ENCODE measurements at regions not wholly inside any gene's neighbourhood (a gene's known extent, or its start where the extent isn't known, plus 50 kb on each side); places are given as distances from the start of the nearest gene placed in this dataset.

GRCh38 chr5:66343370-66344071 lies 199.4 kb downstream of the SREK1 start:
- Mint-ChIP-seq H3K4me1 (no peaks in the 10 kb centered on the region), H3K4me3 (no peak overlapping the region), H3K9me3 (no peaks in the 10 kb centered on the region), H3K36me3 (ENCODE audit: low read depth) (no peaks in the 10 kb centered on the region), H3K27me3 (peaks cover 12% of the 10 kb centered on the region), H3K27ac (no peak overlapping the region)
- POLR2A ChIA-PET: no interaction called here
- CTCF ChIA-PET: interaction anchor here (1.2 kb wide), 2 partner anchors 15 to 37 kb away, joined by 3 to 5 read pairs; no protein-coding TSS in a partner anchor
- no peak for DNase-seq

GRCh38 chr5:66344544-66344943 lies 200.4 kb downstream of the SREK1 start:
- Mint-ChIP-seq H3K4me1 (no peaks in the 10 kb centered on the region), H3K27ac (no peak overlapping the region), H3K27me3 (peaks cover 14% of the 10 kb centered on the region), H3K4me3 (no peak overlapping the region), H3K36me3 (ENCODE audit: low read depth) (no peaks in the 10 kb centered on the region), H3K9me3 (no peaks in the 10 kb centered on the region)
- ChIA-PET POLR2A (no interaction called here), CTCF (interaction anchor here (0.6 to 1.2 kb wide), 4 partner anchors 13 to 50 kb away, joined by 3 to 5 read pairs (median 4); no protein-coding TSS in a partner anchor)
- DNase-seq: no peak

- ChIA-PET CTCF (interaction anchor here (0.6 kb wide), 2 partner anchors 13 to 49 kb away, joined by 3 to 4 read pairs; no protein-coding TSS in a partner anchor), POLR2A (no interaction called here)
- H3K27ac Mint-ChIP-seq: no peak overlapping the region
- no peak for DNase-seq
- H3K4me3 Mint-ChIP-seq: no peak overlapping the region
- H3K27me3 Mint-ChIP-seq: peaks cover 14% of the 10 kb centered on the region
- no peaks in the 10 kb centered on the region for H3K4me1 Mint-ChIP-seq
- H3K9me3 Mint-ChIP-seq: no peaks in the 10 kb centered on the region
- no peaks in the 10 kb centered on the region for H3K36me3 Mint-ChIP-seq (ENCODE audit: low read depth)
Observed at GRCh38 chr5:66345281-66345680, 201.2 kb downstream of the SREK1 start.

GRCh38 chr5:66346869-66347268 lies 202.8 kb downstream of the SREK1 start:
- ChIA-PET CTCF (no interaction called here), POLR2A (no interaction called here)
- no peaks in the 10 kb centered on the region for H3K9me3 Mint-ChIP-seq
- no peak overlapping the region for H3K4me3 Mint-ChIP-seq
- peaks cover 21% of the 10 kb centered on the region for H3K27me3 Mint-ChIP-seq
- no peak for DNase-seq
- H3K4me1 Mint-ChIP-seq: no peaks in the 10 kb centered on the region
- no peak overlapping the region for H3K27ac Mint-ChIP-seq
- H3K36me3 Mint-ChIP-seq (ENCODE audit: low read depth): no peaks in the 10 kb centered on the region

GRCh38 chr5:66348387-66349125 lies 204.5 kb downstream of the SREK1 start:
- H3K4me3 Mint-ChIP-seq: no peak overlapping the region
- POLR2A ChIA-PET: no interaction called here
- H3K27ac Mint-ChIP-seq: no peak overlapping the region
- no peaks in the 10 kb centered on the region for H3K4me1 Mint-ChIP-seq
- no peaks in the 10 kb centered on the region for H3K9me3 Mint-ChIP-seq
- peaks cover 21% of the 10 kb centered on the region for H3K27me3 Mint-ChIP-seq
- DNase-seq: no peak
- H3K36me3 Mint-ChIP-seq (ENCODE audit: low read depth): no peaks in the 10 kb centered on the region
- CTCF ChIA-PET: interaction anchor here (1.7 kb wide), 1 partner anchor 10 kb away, joined by 5 read pairs; no protein-coding TSS in a partner anchor

- H3K27me3 Mint-ChIP-seq: peaks cover 24% of the 10 kb centered on the region
- DNase-seq: no peak
- POLR2A ChIA-PET: no interaction called here
Observed at GRCh38 chr5:66351813-66352212, 207.7 kb downstream of the SREK1 start.

GRCh38 chr5:66353186-66353585 lies 209.1 kb downstream of the SREK1 start:
- Mint-ChIP-seq H3K9me3 (no peaks in the 10 kb centered on the region), H3K4me1 (no peaks in the 10 kb centered on the region), H3K27ac (no peak overlapping the region), H3K36me3 (ENCODE audit: low read depth) (no peaks in the 10 kb centered on the region), H3K27me3 (peaks cover 20% of the 10 kb centered on the region), H3K4me3 (no peak overlapping the region)
- CTCF ChIA-PET: no interaction called here
- DNase-seq: no peak
- POLR2A ChIA-PET: no interaction called here

More at GRCh38 chr5:66351813-66352212, 207.7 kb downstream of the SREK1 start:
- H3K4me3 Mint-ChIP-seq: no peak overlapping the region
- no peaks in the 10 kb centered on the region for H3K4me1 Mint-ChIP-seq
- CTCF ChIA-PET: no interaction called here
- no peaks in the 10 kb centered on the region for H3K36me3 Mint-ChIP-seq (ENCODE audit: low read depth)
- H3K27ac Mint-ChIP-seq: no peak overlapping the region
- H3K9me3 Mint-ChIP-seq: no peaks in the 10 kb centered on the region

- Mint-ChIP-seq H3K27me3 (peaks cover 12% of the 10 kb centered on the region), H3K4me1 (no peaks in the 10 kb centered on the region), H3K4me3 (no peak overlapping the region), H3K27ac (no peak overlapping the region), H3K36me3 (ENCODE audit: low read depth) (no peaks in the 10 kb centered on the region), H3K9me3 (no peaks in the 10 kb centered on the region)
- DNase-seq: no peak
- POLR2A ChIA-PET: no interaction called here
- CTCF ChIA-PET: interaction anchor here (0.6 kb wide), 1 partner anchor 62 kb away, joined by 3 read pairs; no protein-coding TSS in a partner anchor
Observed at GRCh38 chr5:66354422-66354821, 210.3 kb downstream of the SREK1 start.

GRCh38 chr5:66356011-66356565 lies 212.0 kb downstream of the SREK1 start:
- ChIA-PET POLR2A (no interaction called here), CTCF (interaction anchor here (1.0 kb wide), 1 partner anchor 20 kb away, joined by 3 read pairs; no protein-coding TSS in a partner anchor)
- Mint-ChIP-seq H3K4me3 (no peak overlapping the region), H3K9me3 (no peaks in the 10 kb centered on the region), H3K27ac (no peak overlapping the region), H3K36me3 (ENCODE audit: low read depth) (no peaks in the 10 kb centered on the region), H3K4me1 (no peaks in the 10 kb centered on the region), H3K27me3 (peaks cover 8% of the 10 kb centered on the region)
- DNase-seq: no peak

- Mint-ChIP-seq H3K27ac (no peak overlapping the region), H3K27me3 (peaks cover 10% of the 10 kb centered on the region), H3K4me1 (no peaks in the 10 kb centered on the region), H3K36me3 (ENCODE audit: low read depth) (no peaks in the 10 kb centered on the region), H3K4me3 (no peak overlapping the region), H3K9me3 (no peaks in the 10 kb centered on the region)
- ChIA-PET CTCF (interaction anchor here (1.2 to 1.9 kb wide), 2 partner anchors 10 to 15 kb away, joined by 5 read pairs; no protein-coding TSS in a partner anchor), POLR2A (no interaction called here)
- DNase-seq: no peak
Observed at GRCh38 chr5:66358741-66359140, 214.6 kb downstream of the SREK1 start.

- no peak overlapping the region for H3K27ac Mint-ChIP-seq
- POLR2A ChIA-PET: no interaction called here
- no peak for DNase-seq
- no peaks in the 10 kb centered on the region for H3K4me1 Mint-ChIP-seq
- peaks cover 12% of the 10 kb centered on the region for H3K27me3 Mint-ChIP-seq
- no peaks in the 10 kb centered on the region for H3K36me3 Mint-ChIP-seq (ENCODE audit: low read depth)
- CTCF ChIA-PET: no interaction called here
- H3K9me3 Mint-ChIP-seq: no peaks in the 10 kb centered on the region
- no peak overlapping the region for H3K4me3 Mint-ChIP-seq
Observed at GRCh38 chr5:66361070-66361469, 217.0 kb downstream of the SREK1 start.

GRCh38 chr5:66362046-66362445 lies 217.9 kb downstream of the SREK1 start:
- ChIA-PET POLR2A (no interaction called here), CTCF (interaction anchor here (0.6 to 0.7 kb wide), 2 partner anchors 158 to 530 kb away, joined by 3 read pairs; no protein-coding TSS in a partner anchor)
- no peak overlapping the region for H3K4me3 Mint-ChIP-seq
- H3K4me1 Mint-ChIP-seq: no peaks in the 10 kb centered on the region
- DNase-seq: no peak
- H3K36me3 Mint-ChIP-seq (ENCODE audit: low read depth): no peaks in the 10 kb centered on the region
- no peaks in the 10 kb centered on the region for H3K9me3 Mint-ChIP-seq
- H3K27me3 Mint-ChIP-seq: peaks cover 12% of the 10 kb centered on the region
- no peak overlapping the region for H3K27ac Mint-ChIP-seq

- Mint-ChIP-seq H3K36me3 (ENCODE audit: low read depth) (no peaks in the 10 kb centered on the region), H3K4me1 (no peaks in the 10 kb centered on the region), H3K27ac (no peak overlapping the region), H3K9me3 (no peaks in the 10 kb centered on the region), H3K4me3 (no peak overlapping the region), H3K27me3 (peaks cover 12% of the 10 kb centered on the region)
- POLR2A ChIA-PET: no interaction called here
- no peak for DNase-seq
- CTCF ChIA-PET: no interaction called here
Observed at GRCh38 chr5:66362687-66363086, 218.6 kb downstream of the SREK1 start.
